ENCODE measurements at regions not wholly inside any gene's neighbourhood (a gene's known extent, or its start where the extent isn't known, plus 50 kb on each side); places are given as distances from the start of the nearest gene placed in this dataset.
"Not testable (repeated sequence)": the region's sequence is repeated elsewhere in the genome, so short reads cannot be mapped to it uniquely, and the experiment has no call there.

GRCh38 chr5:159801303-159801702 lies 115.0 kb upstream of the ADRA1B start:
- Mint-ChIP-seq H3K4me1 (ENCODE audit: low read depth) (no peaks in the 10 kb centered on the region), H3K27me3 (no peaks in the 10 kb centered on the region), H3K36me3 (ENCODE audit: insufficient read depth) (no peaks in the 10 kb centered on the region), H3K9me3 (ENCODE audit: low read depth) (peaks cover 13% of the 10 kb centered on the region), H3K27ac (no peak overlapping the region), H3K4me3 (ENCODE audit: low read depth) (no peak overlapping the region)
- no peak for DNase-seq (ENCODE audit: low spot score, unreplicated experiment)
- TF ChIP-seq, protein P1, sequence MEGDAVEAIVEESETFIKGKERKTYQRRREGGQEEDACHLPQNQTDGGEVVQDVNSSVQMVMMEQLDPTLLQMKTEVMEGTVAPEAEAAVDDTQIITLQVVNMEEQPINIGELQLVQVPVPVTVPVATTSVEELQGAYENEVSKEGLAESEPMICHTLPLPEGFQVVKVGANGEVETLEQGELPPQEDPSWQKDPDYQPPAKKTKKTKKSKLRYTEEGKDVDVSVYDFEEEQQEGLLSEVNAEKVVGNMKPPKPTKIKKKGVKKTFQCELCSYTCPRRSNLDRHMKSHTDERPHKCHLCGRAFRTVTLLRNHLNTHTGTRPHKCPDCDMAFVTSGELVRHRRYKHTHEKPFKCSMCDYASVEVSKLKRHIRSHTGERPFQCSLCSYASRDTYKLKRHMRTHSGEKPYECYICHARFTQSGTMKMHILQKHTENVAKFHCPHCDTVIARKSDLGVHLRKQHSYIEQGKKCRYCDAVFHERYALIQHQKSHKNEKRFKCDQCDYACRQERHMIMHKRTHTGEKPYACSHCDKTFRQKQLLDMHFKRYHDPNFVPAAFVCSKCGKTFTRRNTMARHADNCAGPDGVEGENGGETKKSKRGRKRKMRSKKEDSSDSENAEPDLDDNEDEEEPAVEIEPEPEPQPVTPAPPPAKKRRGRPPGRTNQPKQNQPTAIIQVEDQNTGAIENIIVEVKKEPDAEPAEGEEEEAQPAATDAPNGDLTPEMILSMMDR (IDR thresholded peaks at IDR 0.05; ENCODE audit: unreplicated experiment): no peak

DNA sequence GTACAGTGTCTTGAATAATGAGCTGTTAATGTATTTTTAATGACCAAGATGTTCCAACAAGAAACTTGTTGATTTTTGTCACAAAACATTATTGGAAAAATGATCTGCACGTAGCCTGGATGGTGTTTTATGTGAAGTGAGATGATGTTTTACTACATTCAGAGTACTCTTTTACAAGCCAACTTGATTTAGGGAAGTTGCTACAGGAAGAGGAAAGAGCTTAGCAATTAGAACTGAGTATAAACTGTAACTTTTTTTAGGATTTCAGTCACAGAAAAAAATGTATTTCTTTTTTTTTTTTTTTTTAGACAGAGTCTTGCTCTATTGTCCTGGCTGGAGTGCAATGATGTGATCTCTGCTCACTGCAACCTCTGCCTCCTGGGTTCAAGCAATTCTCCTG lies 113.6 kb upstream of the ADRA1B start:
- H3K36me3 Mint-ChIP-seq (ENCODE audit: insufficient read depth): no peaks in the 10 kb centered on the region
- DNase-seq (ENCODE audit: low spot score, unreplicated experiment): no peak
- H3K27me3 Mint-ChIP-seq: no peaks in the 10 kb centered on the region
- H3K9me3 Mint-ChIP-seq (ENCODE audit: low read depth): peaks cover 13% of the 10 kb centered on the region
- TF ChIP-seq, protein P1 (IDR thresholded peaks at IDR 0.05; ENCODE audit: unreplicated experiment): no peak
- no peaks in the 10 kb centered on the region for H3K4me1 Mint-ChIP-seq (ENCODE audit: low read depth)
- no peak overlapping the region for H3K4me3 Mint-ChIP-seq (ENCODE audit: low read depth)
- H3K27ac Mint-ChIP-seq: no peak overlapping the region

- peaks cover 11% of the 10 kb centered on the region for H3K9me3 Mint-ChIP-seq (ENCODE audit: low read depth)
- H3K27ac Mint-ChIP-seq: no peak overlapping the region
- H3K27me3 Mint-ChIP-seq: no peaks in the 10 kb centered on the region
- TF ChIP-seq, protein P1 (IDR thresholded peaks at IDR 0.05; ENCODE audit: unreplicated experiment): no peak
- no peak overlapping the region for H3K4me3 Mint-ChIP-seq (ENCODE audit: low read depth)
- H3K4me1 Mint-ChIP-seq (ENCODE audit: low read depth): no peaks in the 10 kb centered on the region
- no peak for DNase-seq (ENCODE audit: low spot score, unreplicated experiment)
- no peaks in the 10 kb centered on the region for H3K36me3 Mint-ChIP-seq (ENCODE audit: insufficient read depth)
These were observed 112.2 kb upstream of the ADRA1B start for GRCh38 chr5:159804121-159804520.

- H3K36me3 Mint-ChIP-seq (ENCODE audit: insufficient read depth): no peaks in the 10 kb centered on the region
- TF ChIP-seq, protein P1 (IDR thresholded peaks at IDR 0.05; ENCODE audit: unreplicated experiment): no peak
- DNase-seq (ENCODE audit: low spot score, unreplicated experiment): no peak
- no peaks in the 10 kb centered on the region for H3K4me1 Mint-ChIP-seq (ENCODE audit: low read depth)
- no peak overlapping the region for H3K27ac Mint-ChIP-seq
- no peaks in the 10 kb centered on the region for H3K27me3 Mint-ChIP-seq
- H3K4me3 Mint-ChIP-seq (ENCODE audit: low read depth): no peak overlapping the region
- peaks cover 11% of the 10 kb centered on the region for H3K9me3 Mint-ChIP-seq (ENCODE audit: low read depth)
These were observed 111.3 kb upstream of the ADRA1B start for GRCh38 chr5:159805021-159805420.

- peaks cover 11% of the 10 kb centered on the region for H3K9me3 Mint-ChIP-seq (ENCODE audit: low read depth)
- H3K4me3 Mint-ChIP-seq (ENCODE audit: low read depth); H3K36me3 Mint-ChIP-seq (ENCODE audit: insufficient read depth); H3K27ac Mint-ChIP-seq; DNase-seq (ENCODE audit: low spot score, unreplicated experiment); H3K4me1 Mint-ChIP-seq (ENCODE audit: low read depth); H3K27me3 Mint-ChIP-seq: not testable (repeated sequence)
These were observed 109.1 kb upstream of the ADRA1B start for GRCh38 chr5:159807135-159807534.

GRCh38 chr5:159807586-159807985 lies 108.7 kb upstream of the ADRA1B start:
- Mint-ChIP-seq H3K9me3 (ENCODE audit: low read depth) (peaks cover 13% of the 10 kb centered on the region), H3K36me3 (ENCODE audit: insufficient read depth) (no peaks in the 10 kb centered on the region)

More at GRCh38 chr5:159807586-159807985, 108.7 kb upstream of the ADRA1B start:
- no peak overlapping the region for H3K4me3 Mint-ChIP-seq (ENCODE audit: low read depth)
- H3K4me1 Mint-ChIP-seq (ENCODE audit: low read depth): no peaks in the 10 kb centered on the region
- TF ChIP-seq, protein P1 (IDR thresholded peaks at IDR 0.05; ENCODE audit: unreplicated experiment): no peak
- H3K27ac Mint-ChIP-seq: no peak overlapping the region
- no peak for DNase-seq (ENCODE audit: low spot score, unreplicated experiment)
- H3K27me3 Mint-ChIP-seq: no peaks in the 10 kb centered on the region
